Stomach (tissue), 4 donors: ENCODE measurements at regions not wholly inside any gene's neighbourhood (a gene's known extent, or its start where the extent isn't known, plus 50 kb on each side); places are given as distances from the start of the nearest gene placed in this dataset.

ENCODE experiments used
- CTCF ChIP-seq, 7 experiments: fragments of 450-650 bp in 4 of 7; fragments of 200-600 bp in 3 of 7; sonication (generic) in 3 of 7; IDR thresholded peaks; one replicate each; pipeline ENCODE4 v1.5.1; 2016 to 2019; ENCODE audit warnings: antibody characterized with exemption in 7 of 7, control low read depth in 2 of 7, mild to moderate bottlenecking in 1 of 7
- EP300 ChIP-seq: sonication (generic); formaldehyde crosslinking; IDR thresholded peaks from one replicate; pipeline ENCODE4 v1.6.1; 2017; ENCODE audit warnings: antibody characterized with exemption
- POLR2A ChIP-seq, 4 donors: fragments of 450-650 bp; IDR thresholded peaks; one replicate each; pipeline ENCODE4 v1.6.1; 2016; ENCODE audit warnings: antibody characterized with exemption in 4 of 4, control low read depth in 2 of 4, mild to moderate bottlenecking in 1 of 4, moderate library complexity in 1 of 4
- POLR2AphosphoS5 ChIP-seq, 3 donors: sonication (generic); formaldehyde crosslinking; IDR thresholded peaks; one replicate each; pipeline ENCODE4 v1.6.1; 2016; ENCODE audit warnings: antibody characterized with exemption in 3 of 3

GRCh38 chr11:13878077-13878476 is 84.4 kb upstream of the SPON1 start:
- TF ChIP-seq CTCF (IDR thresholded peaks at IDR 0.05) (no peak), POLR2A (IDR thresholded peaks at IDR 0.05) (no peak), EP300 (no peak), POLR2AphosphoS5 (IDR thresholded peaks at IDR 0.05) (no peak)
